Tongue (tissue), 1 donor: ENCODE measurements at regions not wholly inside any gene's neighbourhood (a gene's known extent, or its start where the extent isn't known, plus 50 kb on each side); places are given as distances from the start of the nearest gene placed in this dataset.
"Not testable (repeated sequence)": the region's sequence is repeated elsewhere in the genome, so short reads cannot be mapped to it uniquely, and the experiment has no call there.

Experiments used
- DNase-seq: peaks from one replicate; pipeline ENCODE4 v3.0.0-alpha.2; 2015

GRCh38 chr7:34333184-34333583, 324.8 kb upstream of the NPSR1 start:
- no peak for DNase-seq

GRCh38 chr7:34333925-34334324, 324.1 kb upstream of the NPSR1 start:
- no peak for DNase-seq

GRCh38 chr7:34337163-34337562, 320.9 kb upstream of the NPSR1 start:
- DNase-seq, result no peak

- DNase-seq, result no peak
Measured at GRCh38 chr7:34338961-34339526, 319.0 kb upstream of the NPSR1 start.

- DNase-seq, result no peak
Measured at GRCh38 chr7:34341326-34341725, 316.7 kb upstream of the NPSR1 start.

- DNase-seq, result no peak
Measured at GRCh38 chr7:34342387-34342786, 315.6 kb upstream of the NPSR1 start.

GRCh38 chr7:34343667-34344066, 314.4 kb upstream of the NPSR1 start:
- DNase-seq, result no peak

GRCh38 chr7:34354011-34354410, 304.0 kb upstream of the NPSR1 start:
- no peak for DNase-seq

- DNase-seq, result no peak
Measured at GRCh38 chr7:34354899-34355298, 303.1 kb upstream of the NPSR1 start.

- no peak for DNase-seq
Measured at GRCh38 chr7:34357068-34357467, 300.9 kb upstream of the NPSR1 start.

GRCh38 chr7:34357946-34358345, 300.1 kb upstream of the NPSR1 start:
- no peak for DNase-seq

GRCh38 chr7:34358578-34358977, 299.4 kb upstream of the NPSR1 start:
- DNase-seq, result not testable (repeated sequence)

- DNase-seq, result peak; percentile 19
Measured at GRCh38 chr7:34361663-34362250, 296.3 kb upstream of the NPSR1 start.

- no peak for DNase-seq
Measured at GRCh38 chr7:34362621-34363020, 295.4 kb upstream of the NPSR1 start.

- no peak for DNase-seq
Measured at GRCh38 chr7:34364130-34364529, 293.9 kb upstream of the NPSR1 start.

- no peak for DNase-seq
Measured at GRCh38 chr7:34365011-34365410, 293.0 kb upstream of the NPSR1 start.

- no peak for DNase-seq
Measured at GRCh38 chr7:34365611-34366010, 292.4 kb upstream of the NPSR1 start.

- no peak for DNase-seq
Measured at GRCh38 chr7:34371922-34372321, 286.1 kb upstream of the NPSR1 start.

- DNase-seq, result peak; percentile 5
Measured at GRCh38 chr7:34373940-34374339, 284.1 kb upstream of the NPSR1 start.

GRCh38 chr7:34382166-34382893, 275.7 kb upstream of the NPSR1 start:
- DNase-seq, result no peak

- no peak for DNase-seq
Measured at GRCh38 chr7:34385384-34385783, 272.6 kb upstream of the NPSR1 start.

GRCh38 chr7:34389332-34390078, 268.5 kb upstream of the NPSR1 start:
- DNase-seq, result no peak

GRCh38 chr7:34390103-34390502, 267.9 kb upstream of the NPSR1 start:
- no peak for DNase-seq
